H9 (cell line): ENCODE measurements at regions not wholly inside any gene's neighbourhood (a gene's known extent, or its start where the extent isn't known, plus 50 kb on each side); places are given as distances from the start of the nearest gene placed in this dataset.

Source experiments
- DNase-seq: peaks from one replicate; pipeline ENCODE4 v3.0.0-alpha.2; 2017
- H2AFZ ChIP-seq: one replicate; pipeline ENCODE4 v1.6.1; 2013; ENCODE audit warnings: mild to moderate bottlenecking, low read length, control low read depth, moderate library complexity
- H2AK5ac ChIP-seq: 2 replicates; pipeline ENCODE4 v1.6.1; 2013; ENCODE audit warnings: low read length, control low read depth, mixed read lengths; ENCODE audit not compliant: insufficient read length
- H2BK120ac ChIP-seq: one replicate; pipeline ENCODE4 v1.6.1; 2013; ENCODE audit warnings: low read depth, mild to moderate bottlenecking, low read length, control low read depth, inconsistent platforms; ENCODE audit not compliant: poor library complexity, severe bottlenecking
- H2BK12ac ChIP-seq: 2 replicates; pipeline ENCODE4 v1.6.1; 2013; ENCODE audit warnings: low read length, control low read depth, mixed read lengths, low read depth; ENCODE audit not compliant: insufficient read length
- H2BK15ac ChIP-seq: 2 replicates; pipeline ENCODE4 v1.6.1; 2013; ENCODE audit warnings: low read depth, low read length, control low read depth
- H2BK20ac ChIP-seq: one replicate; pipeline ENCODE4 v1.6.1; 2013; ENCODE audit warnings: low read depth, mild to moderate bottlenecking, low read length, control low read depth, inconsistent platforms; ENCODE audit not compliant: poor library complexity, severe bottlenecking
- H2BK5ac ChIP-seq: 2 replicates; pipeline ENCODE4 v1.6.1; 2013; ENCODE audit warnings: low read length, control low read depth, mixed read lengths; ENCODE audit not compliant: insufficient read length
- H3K14ac ChIP-seq: 2 replicates; pipeline ENCODE4 v1.6.1; 2013; ENCODE audit warnings: low read length, control low read depth; ENCODE audit not compliant: insufficient read depth
- H3K18ac ChIP-seq: 2 replicates; pipeline ENCODE4 v1.6.1; 2013; ENCODE audit warnings: low read depth, mild to moderate bottlenecking, mixed read lengths, low read length, control low read depth; ENCODE audit not compliant: insufficient read length
- H3K23ac ChIP-seq: 2 replicates; pipeline ENCODE4 v1.6.1; 2013; ENCODE audit warnings: low read length, control low read depth, mixed read lengths, low read depth; ENCODE audit not compliant: insufficient read length
- H3K23me2 ChIP-seq: 2 replicates; pipeline ENCODE4 v1.6.1; 2013; ENCODE audit warnings: low read depth, mild to moderate bottlenecking, mixed read lengths, low read length, control low read depth; ENCODE audit not compliant: insufficient read length, poor library complexity, severe bottlenecking
- H3K27ac ChIP-seq: 2 replicates; pipeline ENCODE4 v1.5.1; 2013; ENCODE audit warnings: low read length, control low read depth, mixed read lengths, low read depth; ENCODE audit not compliant: insufficient read length
- H3K27me3 ChIP-seq: 2 replicates; pipeline ENCODE4 v1.6.1; 2013; ENCODE audit warnings: low read length, control low read depth, inconsistent platforms; ENCODE audit not compliant: insufficient read depth
- H3K4ac ChIP-seq: 2 replicates; pipeline ENCODE4 v1.6.1; 2013; ENCODE audit warnings: low read depth, mild to moderate bottlenecking, control low read depth, inconsistent platforms, low read length, moderate library complexity
- H3K4me1 ChIP-seq: 2 replicates; pipeline ENCODE4 v1.6.1; 2013; ENCODE audit warnings: low read length, control low read depth, inconsistent platforms; ENCODE audit not compliant: insufficient read depth
- H3K4me2 ChIP-seq: 2 replicates; pipeline ENCODE4 v1.6.1; 2013; ENCODE audit warnings: low read length, control low read depth, mixed read lengths; ENCODE audit not compliant: insufficient read length, insufficient read depth
- H3K56ac ChIP-seq: 2 replicates; pipeline ENCODE4 v1.6.1; 2013; ENCODE audit warnings: low read depth, mild to moderate bottlenecking, mixed read lengths, low read length, control low read depth; ENCODE audit not compliant: insufficient read length
- H3K79me1 ChIP-seq: 2 replicates; pipeline ENCODE4 v1.6.1; 2013; ENCODE audit warnings: low read depth, mild to moderate bottlenecking, moderate library complexity, low read length, control low read depth, inconsistent platforms; ENCODE audit not compliant: insufficient read depth, poor library complexity, severe bottlenecking
- H3K79me2 ChIP-seq: 2 replicates; pipeline ENCODE4 v1.6.1; 2013; ENCODE audit warnings: low read length, control low read depth, inconsistent platforms; ENCODE audit not compliant: insufficient read depth
- H3K9ac ChIP-seq: 2 replicates; pipeline ENCODE4 v1.6.1; 2013; ENCODE audit warnings: low read length, control low read depth, mixed read lengths; ENCODE audit not compliant: insufficient read length; ENCODE audit errors: extremely low read depth
- H3K9me3 ChIP-seq: one replicate; pipeline ENCODE4 v1.6.1; 2013; ENCODE audit warnings: low read depth, low read length, inconsistent platforms; ENCODE audit not compliant: control insufficient read depth
- H3T11ph ChIP-seq: one replicate; pipeline ENCODE4 v1.6.1; 2013; ENCODE audit warnings: mild to moderate bottlenecking, low read length, control low read depth, inconsistent platforms
- H4K20me1 ChIP-seq: one replicate; pipeline ENCODE4 v1.6.1; 2013; ENCODE audit not compliant: control insufficient read depth, insufficient read length, insufficient read depth
- H4K5ac ChIP-seq: 2 replicates; pipeline ENCODE4 v1.6.1; 2013; ENCODE audit warnings: low read depth, mild to moderate bottlenecking, mixed read lengths, low read length, control low read depth; ENCODE audit not compliant: insufficient read length
- H4K8ac ChIP-seq: replicated peaks from 2 replicates; pipeline ENCODE4 v1.6.1; 2013; ENCODE audit warnings: low read length, control low read depth, mixed read lengths, low read depth; ENCODE audit not compliant: insufficient read length
- H4K91ac ChIP-seq: 2 replicates; pipeline ENCODE4 v1.6.1; 2013; ENCODE audit warnings: low read depth, mild to moderate bottlenecking, moderate library complexity, mixed read lengths, low read length, control low read depth; ENCODE audit not compliant: insufficient read length
- H3K27ac Mint-ChIP-seq, 3 experiments: 2 replicates in 2 of 3; 3 replicates in 1 of 3; pipeline ENCODE4 v1.8.0; 2020 to 2021; ENCODE audit warnings: mixed read lengths in 3 of 3, mild to moderate bottlenecking in 1 of 3, moderate library complexity in 1 of 3
- H3K27me3 Mint-ChIP-seq: 2 replicates; pipeline ENCODE4 v1.8.0; 2021; ENCODE audit warnings: low read depth, mild to moderate bottlenecking, moderate library complexity, mixed read lengths
- H3K36me3 Mint-ChIP-seq, 3 experiments: 2 replicates in 2 of 3; 3 replicates in 1 of 3; pipeline ENCODE4 v1.8.0; 2020 to 2021; ENCODE audit warnings: low read depth in 3 of 3, mixed read lengths in 3 of 3; ENCODE audit not compliant: insufficient read depth in 1 of 3
- H3K4me1 Mint-ChIP-seq, 2 experiments: 2 replicates each; pipeline ENCODE4 v1.8.0; 2020; ENCODE audit warnings: mixed read lengths in 2 of 2
- H3K4me3 Mint-ChIP-seq, 2 experiments: 2 replicates in 1 of 2; 3 replicates in 1 of 2; pipeline ENCODE4 v1.8.0; 2020 to 2021; ENCODE audit warnings: mild to moderate bottlenecking in 2 of 2, mixed read lengths in 2 of 2, moderate library complexity in 1 of 2
- H3K9me3 Mint-ChIP-seq, 2 experiments: 2 replicates in 1 of 2; 3 replicates in 1 of 2; pipeline ENCODE4 v1.8.0; 2020; ENCODE audit warnings: mild to moderate bottlenecking in 2 of 2, mixed read lengths in 2 of 2, moderate library complexity in 1 of 2
- CTCF ChIP-seq: fragments of 200-600 bp; sonication (generic); conservative IDR thresholded peaks from 3 replicates; pipeline ENCODE4 v1.8.0; 2021; ENCODE audit warnings: antibody characterized with exemption, mild to moderate bottlenecking
- WGBS: extraction: QIAGEN DNeasy Blood & Tissue Kit; methylation state at CpG from one replicate; pipeline ENCODE4 v1.1.7; 2013; ENCODE audit warnings: missing lambda C conversion rate, low lambda C conversion rate, mixed read lengths; ENCODE audit not compliant: insufficient read length; ENCODE audit errors: extremely low coverage; 5-methylcytosine and 5-hydroxymethylcytosine counted together

GRCh38 chr15:69748131-69748530 lies 295.5 kb downstream of the RPLP1 start:
- Mint-ChIP-seq H3K4me3 (no peak overlapping the region), H3K27ac (no peak overlapping the region; a peak in 1 of 7 replicates), H3K4me1 (peaks cover 7 to 11% of the 10 kb centered on the region in 2 experiments), H3K36me3 (peaks cover 0 to 5% (median 4%) of the 10 kb centered on the region in 3 experiments; a peak in 5 of 7 replicates), H3K27me3 (peaks cover 4% of the 10 kb centered on the region), H3K9me3 (peaks cover 5% of the 10 kb centered on the region in 2 experiments)
- H4K5ac ChIP-seq, result no peak overlapping the region
- H4K8ac ChIP-seq, result no peak overlapping the region
- no peak overlapping the region for H3K27ac ChIP-seq
- no peak overlapping the region for H2AFZ ChIP-seq
- H3T11ph ChIP-seq, result no peak overlapping the region
- H2BK120ac ChIP-seq, result no peak overlapping the region
- H3K4ac ChIP-seq, result no peak overlapping the region
- H3K56ac ChIP-seq, result no peak overlapping the region
- WGBS, result no CpG with 5 or more reads among the region's 7 CpGs
- no peak overlapping the region for H2BK20ac ChIP-seq
- no peak overlapping the region for H3K9ac ChIP-seq
- H3K27me3 ChIP-seq, result no peaks in the 10 kb centered on the region
- H3K14ac ChIP-seq, result no peak overlapping the region
- no peaks in the 10 kb centered on the region for H4K20me1 ChIP-seq
- H3K23ac ChIP-seq, result no peak overlapping the region
- no peak for DNase-seq
- H3K79me2 ChIP-seq, result no peaks in the 10 kb centered on the region
- H2BK5ac ChIP-seq, result no peak overlapping the region
- no peaks in the 10 kb centered on the region for H3K23me2 ChIP-seq
- H4K91ac ChIP-seq, result no peak overlapping the region
- H3K4me1 ChIP-seq, result peaks cover 3% of the 10 kb centered on the region; the same call in 1 of the 2 replicates
- H2BK12ac ChIP-seq, result no peak overlapping the region
- no peak overlapping the region for H2BK15ac ChIP-seq
- no peak overlapping the region for H3K18ac ChIP-seq
- no peak for TF ChIP-seq CTCF
- H3K4me2 ChIP-seq, result no peak overlapping the region
- no peaks in the 10 kb centered on the region for H3K79me1 ChIP-seq
- H3K9me3 ChIP-seq, result no peaks in the 10 kb centered on the region
- no peak overlapping the region for H2AK5ac ChIP-seq
